LoVo (cell line): ENCODE measurements at regions not wholly inside any gene's neighbourhood (a gene's known extent, or its start where the extent isn't known, plus 50 kb on each side); places are given as distances from the start of the nearest gene placed in this dataset.
"Not testable (repeated sequence)": the region's sequence is repeated elsewhere in the genome, so short reads cannot be mapped to it uniquely, and the experiment has no call there.

Experiments
- DNase-seq: peaks from one replicate; pipeline ENCODE4 v3.0.0-alpha.2; 2016; ENCODE audit warnings: low spot score

GRCh38 chr7:112540839-112541577 lies 60.2 kb downstream of the LSMEM1 start:
- DNase-seq: no peak

GRCh38 chr7:112546723-112547513 lies 66.1 kb downstream of the LSMEM1 start:
- DNase-seq: no peak

- no peak for DNase-seq
Observed at GRCh38 chr7:112547916-112548315, 67.1 kb downstream of the LSMEM1 start.

- peak; percentile 76 for DNase-seq
Observed at GRCh38 chr7:112550468-112551060, 69.8 kb downstream of the LSMEM1 start.

GRCh38 chr7:112551521-112551920 lies 70.7 kb downstream of the LSMEM1 start:
- not testable (repeated sequence) for DNase-seq

GRCh38 chr7:112554591-112554990 lies 73.8 kb downstream of the LSMEM1 start:
- DNase-seq: no peak

- no peak for DNase-seq
Observed at GRCh38 chr7:112556633-112557032, 75.8 kb downstream of the LSMEM1 start.

GRCh38 chr7:112566442-112567324 lies 85.9 kb downstream of the LSMEM1 start:
- no peak for DNase-seq

- DNase-seq: no peak
Observed at GRCh38 chr7:112567388-112567787, 86.6 kb downstream of the LSMEM1 start.

- no peak for DNase-seq
Observed at GRCh38 chr7:112571852-112572607, 91.2 kb downstream of the LSMEM1 start.

- peak; percentile 87 for DNase-seq
Observed at GRCh38 chr7:112572669-112573301, 92.0 kb downstream of the LSMEM1 start.

- DNase-seq: peak; percentile 22
Observed at GRCh38 chr7:112573302-112574039, 92.7 kb downstream of the LSMEM1 start.

- DNase-seq: no peak
Observed at GRCh38 chr7:112575864-112576263, 95.1 kb downstream of the LSMEM1 start.

GRCh38 chr7:112579388-112579787 lies 98.6 kb downstream of the LSMEM1 start:
- no peak for DNase-seq

- no peak for DNase-seq
Observed at GRCh38 chr7:112580717-112581435, 100.1 kb downstream of the LSMEM1 start.

- no peak for DNase-seq
Observed at GRCh38 chr7:112581529-112581928, 100.7 kb downstream of the LSMEM1 start.

- no peak for DNase-seq
Observed at GRCh38 chr7:112584290-112584689, 103.5 kb downstream of the LSMEM1 start.

GRCh38 chr7:112587504-112587903 lies 106.7 kb downstream of the LSMEM1 start:
- no peak for DNase-seq

GRCh38 chr7:112592565-112593263 lies 111.9 kb downstream of the LSMEM1 start:
- DNase-seq: not testable (repeated sequence)
